K562 (cell line): ENCODE measurements at regions not wholly inside any gene's neighbourhood (a gene's known extent, or its start where the extent isn't known, plus 50 kb on each side); places are given as distances from the start of the nearest gene placed in this dataset.

Source experiments
- ATAC-seq: fragments of 200-7000 bp; cut with Tn5 transposase; 3 replicates; pipeline ENCODE4 v1.9.1; 2020; ENCODE audit warnings: moderate library complexity
- BruUV-seq: library from RNA; stranded (reverse); fragments of 400-500 nt; replicated peaks from 2 replicates; lab custom pipeline; 2021; lab: Mats Ljungman, UMichigan
- CTCF ChIA-PET: fragments of 300-600 bp; formaldehyde crosslinking; extraction: SDS; loops from one replicate; lab custom pipeline; 2021; ENCODE audit warnings: low intra/inter-chr PET ratio; lab: Yijun Ruan, JAX
- POLR2A ChIA-PET: fragments of 300-600, 350-650 bp; sonication (Branson Sonifier 250); formaldehyde crosslinking; extraction: SDS; loops from one replicate; lab custom pipeline; 2021; ENCODE audit warnings: antibody characterized with exemption, inconsistent platforms; lab: Yijun Ruan, JAX
- DNase-seq, 4 experiments: peaks; one replicate each; pipeline versions ENCODE4 v3.0.0 to v3.0.0-alpha.2; 2011 to 2018; ENCODE audit warnings: low spot score in 3 of 4, mixed read lengths in 3 of 4; ENCODE audit errors: extremely low read depth in 1 of 4
- FAIRE-seq: peaks from 2 replicates; lab custom pipeline; 2011; peaks lifted over from hg19 to GRCh38; lab: Jason Lieb, UNC
- H2AFZ ChIP-seq: 2 replicates; pipeline ENCODE4 v1.6.0; 2011; ENCODE audit warnings: low read depth, low read length, control low read depth, inconsistent platforms
- H3K27ac ChIP-seq: fragments of 200-600 bp; 3 replicates; pipeline ENCODE4 v1.8.0; 2011; ENCODE audit warnings: low read depth, mild to moderate bottlenecking, control low read depth, inconsistent platforms, low read length, moderate library complexity, mixed read lengths; ENCODE audit errors: extremely low read depth
- H3K27me3 ChIP-seq, 2 experiments: fragments of 300-600 bp in 1 of 2; 2 replicates in 1 of 2; 3 replicates in 1 of 2; pipeline versions ENCODE4 v1.6.0 to v1.8.0; 2011; ENCODE audit warnings: inconsistent platforms in 2 of 2, low read length in 2 of 2, mild to moderate bottlenecking in 1 of 2, mixed read lengths in 1 of 2, moderate library complexity in 1 of 2; ENCODE audit not compliant: control insufficient read depth in 2 of 2, insufficient read depth in 2 of 2
- H3K36me3 ChIP-seq: fragments of 300-600 bp; 3 replicates; pipeline ENCODE4 v1.8.0; 2011; ENCODE audit warnings: mild to moderate bottlenecking, low read length, inconsistent platforms; ENCODE audit not compliant: control insufficient read depth, insufficient read depth
- H3K4me1 ChIP-seq, 2 experiments: fragments of 200-600 bp in 1 of 2; replicated peaks in 1 of 2; 2 replicates in 1 of 2; 3 replicates in 1 of 2; pipeline versions ENCODE4 v1.5.1 to v1.8.0; 2011; ENCODE audit warnings: inconsistent platforms in 2 of 2, low read length in 2 of 2, mild to moderate bottlenecking in 1 of 2, mixed read lengths in 1 of 2, moderate library complexity in 1 of 2; ENCODE audit not compliant: control insufficient read depth in 2 of 2, insufficient read depth in 2 of 2
- H3K4me2 ChIP-seq: 2 replicates; pipeline ENCODE4 v1.6.1; 2011; ENCODE audit warnings: low read length, control low read depth, inconsistent platforms, mixed read lengths; ENCODE audit not compliant: insufficient read depth
- H3K4me3 ChIP-seq: fragments of 200-600 bp; sonication (generic), shearing (Covaris generic); 2 replicates; pipeline ENCODE4 v1.5.1; 2016; ENCODE audit warnings: control low read depth, inconsistent platforms
- H3K79me2 ChIP-seq: fragments of 200-600 bp; 3 replicates; pipeline ENCODE4 v1.8.0; 2011; ENCODE audit warnings: low read length, inconsistent platforms; ENCODE audit not compliant: control insufficient read depth, insufficient read depth
- H3K9ac ChIP-seq, 2 experiments: 2 replicates each; pipeline versions ENCODE4 v1.6.0 to v1.6.1; 2011; ENCODE audit warnings: low read depth in 2 of 2, low read length in 2 of 2, control low read depth in 1 of 2, inconsistent platforms in 1 of 2, mild to moderate bottlenecking in 1 of 2, mixed read lengths in 1 of 2; ENCODE audit not compliant: insufficient read depth in 1 of 2
- H3K9me1 ChIP-seq: one replicate; pipeline ENCODE4 v1.6.0; 2011; ENCODE audit warnings: inconsistent platforms, mild to moderate bottlenecking, low read length, moderate library complexity; ENCODE audit not compliant: control insufficient read depth, insufficient read depth
- H3K9me3 ChIP-seq: replicated peaks from 2 replicates; pipeline ENCODE4 v1.5.1; 2011; ENCODE audit warnings: low read depth, low read length, inconsistent platforms; ENCODE audit not compliant: control insufficient read depth, insufficient read depth
- H4K20me1 ChIP-seq: replicated peaks from 2 replicates; pipeline ENCODE4 v1.6.1; 2011; ENCODE audit warnings: low read length, inconsistent platforms, mixed read lengths; ENCODE audit not compliant: control insufficient read depth, insufficient read depth
- ARHGAP35 ChIP-seq: fragments of 450-650 bp; IDR thresholded peaks from 2 replicates; pipeline ENCODE4 v1.6.1; 2018; ENCODE audit not compliant: partially characterized antibody
- BCOR ChIP-seq: fragments of 450-650 bp; IDR thresholded peaks from 2 replicates; pipeline ENCODE4 v1.6.1; 2016
- GTF2B ChIP-seq: IDR thresholded peaks from 2 replicates; pipeline ENCODE4 v1.6.1; 2011; ENCODE audit not compliant: insufficient read length; ENCODE audit errors: extremely low read depth
- MCM7 ChIP-seq, 2 experiments: fragments of 450-650 bp; IDR thresholded peaks; 2 replicates each; pipeline ENCODE4 v1.6.1; 2016 to 2018
- NFE2L1 ChIP-seq: fragments of 450-650 bp; IDR thresholded peaks from 2 replicates; pipeline ENCODE4 v1.6.1; 2016; ENCODE audit warnings: missing genetic modification characterization, low read depth, mild to moderate bottlenecking, missing compliant biosample characterization, moderate library complexity, borderline replicate concordance
- NKRF ChIP-seq: fragments of 450-650 bp; IDR thresholded peaks from 2 replicates; pipeline ENCODE4 v1.6.1; 2016; ENCODE audit warnings: borderline replicate concordance
- NONO ChIP-seq, 2 experiments: fragments of 200-400 bp in 1 of 2; fragments of 450-650 bp in 1 of 2; formaldehyde crosslinking in 1 of 2; IDR thresholded peaks; 2 replicates each; pipeline ENCODE4 v1.6.1; 2017; ENCODE audit warnings: low read depth in 2 of 2, mild to moderate bottlenecking in 2 of 2, moderate library complexity in 2 of 2, low read length in 1 of 2
- SETDB1 ChIP-seq: IDR thresholded peaks from one replicate; pipeline ENCODE4 v1.6.1; 2012; ENCODE audit warnings: low read length, control low read depth, inconsistent platforms
- WGBS: fragments of 100-300 bp; shearing (Covaris generic); methylation state at CpG from one replicate; pipeline ENCODE4 v1.1.6; 2016; ENCODE audit warnings: low coverage, mixed read lengths; ENCODE audit not compliant: insufficient coverage; ENCODE audit errors: missing lambda C conversion rate; 5-methylcytosine and 5-hydroxymethylcytosine counted together
- in situ Hi-C: fragments of 300-500 bp; cut with MboI; formaldehyde crosslinking; loops from 4 replicates; pipeline ENCODE4 v1.15.0; 2018; ENCODE audit warnings: inconsistent platforms, mixed read lengths
- intact Hi-C: fragments of 100-400 bp; cut with micrococcal nuclease; formaldehyde crosslinking; loops from 2 replicates; pipeline ENCODE4 v1.14.2; 2022

- ChIA-PET POLR2A (interaction anchor here (1.0 kb wide), 1 partner anchor 12 kb away, joined by 3 read pairs; no protein-coding TSS in a partner anchor), CTCF (no interaction called here)
- ATAC-seq (no peak; the same call in 2 of the 3 replicates), FAIRE-seq (no peak), DNase-seq (no peak)
- Histone ChIP-seq H3K36me3 (no peaks in the 10 kb centered on the region), H3K9me1 (no peaks in the 10 kb centered on the region), H3K9ac (no peak overlapping the region), H3K4me2 (no peak overlapping the region), H3K27ac (no peak overlapping the region), H2AFZ (no peak overlapping the region), H3K27me3 (peaks cover 4 to 26% of the 10 kb centered on the region in 2 experiments; a peak in 4 of 5 replicates), H3K79me2 (no peaks in the 10 kb centered on the region), H3K9me3 (no peaks in the 10 kb centered on the region), H4K20me1 (no peaks in the 10 kb centered on the region), H3K4me3 (no peak overlapping the region), H3K4me1 (no peaks in the 10 kb centered on the region)
- 0% methylated on average over 19 of the region's 19 CpGs for WGBS
- no peak for TF ChIP-seq ARHGAP35
- TF ChIP-seq NFE2L1 (tag) = no peak
- no peak for TF ChIP-seq BCOR
- TF ChIP-seq NONO (IDR thresholded peaks at IDR 0.05; ENCODE audit: low read depth in 2 of 2, low read length in 1 of 2) = no peak
- no peak for TF ChIP-seq SETDB1
- TF ChIP-seq MCM7 (IDR thresholded peaks at IDR 0.05) = no peak
- no peak for TF ChIP-seq GTF2B
- no peak for TF ChIP-seq NKRF
- BruUV-seq = no TSS peak
- in situ Hi-C loops = no loop called here
- intact Hi-C loops = no loop called here
Measured at GRCh38 chr2:16012626-16013358, 72.4 kb downstream of the MYCN start.
